Calu3 (cell line): ENCODE measurements at regions not wholly inside any gene's neighbourhood (a gene's known extent, or its start where the extent isn't known, plus 50 kb on each side); places are given as distances from the start of the nearest gene placed in this dataset.

ENCODE experiments used
- BruUV-seq: library from RNA; stranded (reverse); fragments of 400-500 nt; replicated peaks from 2 replicates; lab custom pipeline; 2021; lab: Mats Ljungman, UMichigan
- CTCF ChIA-PET: fragments of 300-600 bp; sonication (Branson Sonifier 250); formaldehyde crosslinking; loops from one replicate; lab custom pipeline; 2022; ENCODE audit warnings: antibody characterized with exemption; lab: Charles Lee
- DNase-seq: peaks from one replicate; pipeline ENCODE4 v3.0.0; 2022
- H3K27ac Mint-ChIP-seq: one replicate; pipeline ENCODE4 v1.8.0; 2022; ENCODE audit warnings: mixed read lengths; ENCODE audit not compliant: unreplicated experiment
- H3K27me3 Mint-ChIP-seq: one replicate; pipeline ENCODE4 v1.8.0; 2022; ENCODE audit warnings: mixed read lengths; ENCODE audit not compliant: unreplicated experiment
- H3K36me3 Mint-ChIP-seq: one replicate; pipeline ENCODE4 v1.8.0; 2022; ENCODE audit warnings: mild to moderate bottlenecking, moderate library complexity, mixed read lengths; ENCODE audit not compliant: insufficient read depth, unreplicated experiment
- H3K4me1 Mint-ChIP-seq: one replicate; pipeline ENCODE4 v1.8.0; 2022; ENCODE audit warnings: mild to moderate bottlenecking, low read depth, mixed read lengths; ENCODE audit not compliant: unreplicated experiment
- H3K4me3 Mint-ChIP-seq: one replicate; pipeline ENCODE4 v1.8.0; 2022; ENCODE audit warnings: mild to moderate bottlenecking, low read depth, moderate library complexity, mixed read lengths; ENCODE audit not compliant: unreplicated experiment
- H3K9me3 Mint-ChIP-seq: one replicate; pipeline ENCODE4 v1.8.0; 2022; ENCODE audit warnings: low read depth, mixed read lengths; ENCODE audit not compliant: unreplicated experiment
- CTCF ChIP-seq: fragments of 200-600 bp; IDR thresholded peaks from one replicate; pipeline ENCODE4 v1.8.0; 2022; ENCODE audit warnings: antibody characterized with exemption; ENCODE audit not compliant: unreplicated experiment
- intact Hi-C: fragments of 100-400 bp; cut with micrococcal nuclease; formaldehyde crosslinking; loops from one replicate; pipeline ENCODE4 v1.10.0; 2022; ENCODE audit not compliant: unreplicated experiment

DNA sequence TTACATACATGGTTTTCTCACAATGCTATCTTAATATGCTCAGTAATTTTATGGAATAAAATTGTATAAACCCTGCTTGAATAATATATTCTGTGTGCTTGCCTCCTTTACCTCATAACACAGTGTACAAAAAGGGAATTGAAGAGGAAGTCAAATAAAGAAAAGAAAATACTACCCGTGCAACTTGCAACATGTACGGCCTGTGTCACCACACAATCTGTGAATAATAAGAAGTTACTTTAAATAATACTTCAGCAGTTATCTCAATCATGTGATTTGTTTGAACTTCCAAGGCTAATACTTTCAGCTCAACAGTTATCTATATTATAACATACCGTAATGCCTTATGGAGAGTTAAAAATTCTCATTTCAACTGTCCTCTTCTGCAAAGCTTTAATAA lies 58.1 kb upstream of the SATB1 start:
- intact Hi-C loops = no loop called here
- Mint-ChIP-seq H3K27me3 (no peaks in the 10 kb centered on the region), H3K9me3 (no peaks in the 10 kb centered on the region), H3K4me1 (peaks cover 8% of the 10 kb centered on the region), H3K4me3 (no peak overlapping the region), H3K27ac (no peak overlapping the region), H3K36me3 (no peaks in the 10 kb centered on the region)
- no TSS peak for BruUV-seq
- no peak for DNase-seq
- TF ChIP-seq CTCF = no peak
- CTCF ChIA-PET = no interaction called here

DNA sequence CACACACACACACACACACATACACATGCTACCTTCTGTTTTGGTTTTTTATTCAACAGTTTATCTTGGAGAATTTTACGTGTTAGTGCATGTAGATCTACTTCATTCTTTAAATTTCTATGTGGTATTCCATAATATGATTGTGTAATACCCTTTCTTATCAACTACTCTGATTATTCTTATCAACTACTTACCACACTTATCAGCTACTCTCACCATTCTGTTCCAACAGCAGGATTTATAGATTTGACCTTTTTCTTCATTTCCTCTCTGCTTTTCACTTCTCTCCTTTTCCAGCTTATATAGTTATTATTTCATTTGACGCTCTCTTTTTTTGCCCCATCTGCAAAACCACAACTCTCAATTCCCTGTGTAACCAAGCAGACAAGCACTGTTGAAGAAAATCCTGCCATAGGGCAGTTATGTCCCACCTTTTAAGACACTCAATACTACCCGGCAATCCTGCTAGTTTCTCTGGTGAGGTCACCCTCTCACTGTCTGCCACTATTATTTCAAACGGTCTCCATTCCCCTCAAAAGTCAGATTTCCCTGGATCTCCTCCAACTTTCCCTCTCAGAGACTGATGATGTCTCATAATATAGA lies 56.9 kb upstream of the SATB1 start:
- DNase-seq = no peak
- Mint-ChIP-seq H3K27me3 (no peaks in the 10 kb centered on the region), H3K4me1 (peaks cover 8% of the 10 kb centered on the region), H3K9me3 (peaks cover 3% of the 10 kb centered on the region), H3K4me3 (no peak overlapping the region), H3K36me3 (no peaks in the 10 kb centered on the region), H3K27ac (no peak overlapping the region)
- CTCF ChIA-PET = interaction anchor here (0.6 kb wide), 1 partner anchor 587 kb away, joined by 3 read pairs; no protein-coding TSS in a partner anchor
- intact Hi-C loops = no loop called here
- TF ChIP-seq CTCF = no peak
- BruUV-seq = no TSS peak

- H3K4me3 Mint-ChIP-seq = no peak overlapping the region
- DNase-seq = no peak
- peaks cover 8% of the 10 kb centered on the region for H3K4me1 Mint-ChIP-seq
- CTCF ChIA-PET = no interaction called here
- no peaks in the 10 kb centered on the region for H3K36me3 Mint-ChIP-seq
- peaks cover 3% of the 10 kb centered on the region for H3K9me3 Mint-ChIP-seq
- no TSS peak for BruUV-seq
- H3K27ac Mint-ChIP-seq = no peak overlapping the region
- no peak for TF ChIP-seq CTCF
- no peaks in the 10 kb centered on the region for H3K27me3 Mint-ChIP-seq
- intact Hi-C loops = no loop called here
Observed at GRCh38 chr3:18477620-18478019, 52.5 kb upstream of the SATB1 start.
